ENCODE measurements at regions not wholly inside any gene's neighbourhood (a gene's known extent, or its start where the extent isn't known, plus 50 kb on each side); places are given as distances from the start of the nearest gene placed in this dataset.

GRCh38 chr10:36114913-36115312, 472.8 kb upstream of the FZD8 start:
- TF ChIP-seq CTCF (IDR thresholded peaks at IDR 0.05) (no peak), EZH2 (IDR thresholded peaks at IDR 0.05; ENCODE audit: borderline replicate concordance, insufficient read depth, low read depth, low read length, poor library complexity, severe bottlenecking) (no peak)

Measured in B cell (primary cell).